AG04449 (cell line): ENCODE measurements at regions not wholly inside any gene's neighbourhood (a gene's known extent, or its start where the extent isn't known, plus 50 kb on each side); places are given as distances from the start of the nearest gene placed in this dataset.

Experiments used
- CTCF ChIA-PET: fragments of 350-600 bp; formaldehyde crosslinking; extraction: SDS; loops from one replicate; lab custom pipeline; 2021; ENCODE audit warnings: antibody characterized with exemption; lab: Yijun Ruan, JAX
- POLR2A ChIA-PET: fragments of 400-600, 350-600 bp; formaldehyde crosslinking; extraction: SDS; loops from one replicate; lab custom pipeline; 2020; ENCODE audit warnings: antibody characterized with exemption, inconsistent platforms; lab: Yijun Ruan, JAX
- DNase-seq: peaks from one replicate; pipeline ENCODE4 v3.0.0-alpha.2; 2010; ENCODE audit warnings: low read depth, low spot score
- H3K4me3 ChIP-seq: 2 replicates; pipeline ENCODE4 v1.5.1; 2011; ENCODE audit warnings: low read depth, mild to moderate bottlenecking, control low read depth, low read length
- TF ChIP-seq, protein P1 (sequence below): IDR thresholded peaks from one replicate; pipeline ENCODE4 v1.5.1; 2011; ENCODE audit warnings: mild to moderate bottlenecking, moderate library complexity, low read length, control low read depth, inconsistent platforms; ENCODE audit not compliant: insufficient read depth; ENCODE audit errors: missing control alignments

DNA sequence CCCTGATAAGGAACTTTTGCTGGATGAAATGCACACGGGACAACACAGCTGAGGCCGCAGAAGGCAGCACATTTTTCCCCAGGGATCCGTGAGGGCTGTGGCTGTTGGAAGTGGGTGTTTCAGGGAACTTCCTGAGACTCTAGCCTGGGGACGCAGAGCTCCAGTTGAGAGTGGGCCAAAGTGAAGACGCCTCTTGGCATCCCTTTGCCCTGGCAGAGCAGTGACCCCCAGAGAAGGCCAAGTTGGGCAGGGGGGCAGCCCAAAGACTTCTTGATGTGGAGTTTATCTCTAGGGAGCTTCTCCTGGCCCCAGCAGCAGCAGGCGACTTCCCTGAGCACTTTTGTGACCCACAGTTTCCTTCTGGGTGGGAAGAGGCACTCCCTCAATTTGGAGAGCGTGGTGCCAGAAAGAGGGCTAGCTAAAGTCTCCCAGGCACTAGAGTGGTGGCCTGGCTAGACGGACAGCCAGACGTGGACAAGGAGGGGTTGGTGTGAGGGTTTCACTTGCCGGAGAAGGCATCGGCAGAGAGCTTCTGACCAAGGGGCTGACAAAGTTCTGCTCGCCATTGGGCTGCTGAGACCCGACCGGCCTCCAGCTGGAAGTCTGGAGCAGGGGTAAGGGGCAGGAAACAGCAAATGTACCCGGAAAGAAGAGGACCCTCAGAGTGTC lies 108.8 kb downstream of the ACKR3 start:
- ChIA-PET CTCF (no interaction called here), POLR2A (no interaction called here)
- no peak for DNase-seq
- H3K4me3 ChIP-seq: no peak overlapping the region
- TF ChIP-seq, protein P1, sequence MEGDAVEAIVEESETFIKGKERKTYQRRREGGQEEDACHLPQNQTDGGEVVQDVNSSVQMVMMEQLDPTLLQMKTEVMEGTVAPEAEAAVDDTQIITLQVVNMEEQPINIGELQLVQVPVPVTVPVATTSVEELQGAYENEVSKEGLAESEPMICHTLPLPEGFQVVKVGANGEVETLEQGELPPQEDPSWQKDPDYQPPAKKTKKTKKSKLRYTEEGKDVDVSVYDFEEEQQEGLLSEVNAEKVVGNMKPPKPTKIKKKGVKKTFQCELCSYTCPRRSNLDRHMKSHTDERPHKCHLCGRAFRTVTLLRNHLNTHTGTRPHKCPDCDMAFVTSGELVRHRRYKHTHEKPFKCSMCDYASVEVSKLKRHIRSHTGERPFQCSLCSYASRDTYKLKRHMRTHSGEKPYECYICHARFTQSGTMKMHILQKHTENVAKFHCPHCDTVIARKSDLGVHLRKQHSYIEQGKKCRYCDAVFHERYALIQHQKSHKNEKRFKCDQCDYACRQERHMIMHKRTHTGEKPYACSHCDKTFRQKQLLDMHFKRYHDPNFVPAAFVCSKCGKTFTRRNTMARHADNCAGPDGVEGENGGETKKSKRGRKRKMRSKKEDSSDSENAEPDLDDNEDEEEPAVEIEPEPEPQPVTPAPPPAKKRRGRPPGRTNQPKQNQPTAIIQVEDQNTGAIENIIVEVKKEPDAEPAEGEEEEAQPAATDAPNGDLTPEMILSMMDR: no peak

DNA sequence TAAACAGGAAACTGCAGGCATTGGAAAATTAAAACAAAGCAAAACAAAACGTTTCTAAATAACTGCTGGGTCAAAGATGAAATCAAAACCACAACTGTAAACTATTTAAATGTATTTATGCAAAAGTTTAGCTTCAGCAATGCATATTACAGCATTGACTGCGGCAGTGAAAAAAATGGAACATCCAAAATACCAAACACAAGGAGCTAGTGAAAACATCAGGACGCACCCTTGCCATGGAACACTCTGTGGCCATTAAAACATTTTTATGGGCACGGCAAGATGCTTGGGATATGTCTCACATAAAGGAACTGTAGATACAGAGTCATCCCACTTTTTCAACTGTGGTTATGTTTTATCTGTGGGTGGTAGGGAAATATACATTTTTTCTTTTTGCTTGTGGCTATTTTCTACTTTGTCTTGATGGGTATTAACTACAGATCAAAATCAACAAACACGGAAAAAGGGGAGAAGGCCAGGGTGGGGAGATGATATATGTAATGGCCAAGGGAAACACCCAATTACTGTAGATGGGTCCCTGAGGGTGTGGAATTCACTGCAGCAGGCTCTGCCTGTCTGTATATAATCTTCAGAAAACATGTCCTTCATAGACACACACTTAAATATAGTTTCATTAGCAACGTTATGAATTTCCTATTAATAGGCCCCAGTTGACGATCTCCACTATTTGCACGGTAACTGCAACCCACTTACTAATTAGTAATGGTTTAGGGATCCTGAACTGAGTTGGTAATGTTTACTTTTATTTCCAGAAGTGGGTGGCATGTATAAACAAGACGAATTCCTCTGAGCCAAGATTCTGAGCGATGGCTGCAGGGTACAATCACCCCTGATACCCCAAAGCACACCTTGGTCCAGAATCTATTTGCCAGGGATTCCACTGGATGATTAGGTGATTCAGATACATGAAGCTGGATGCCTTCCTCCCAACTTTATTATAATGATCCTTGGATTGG lies 110.5 kb downstream of the ACKR3 start:
- peak; percentile 58 for DNase-seq
- POLR2A ChIA-PET: interaction anchor here (1.0 to 1.2 kb wide), 2 partner anchors 38 to 90 kb away, joined by 4 to 6 read pairs; no protein-coding TSS in a partner anchor

DNA sequence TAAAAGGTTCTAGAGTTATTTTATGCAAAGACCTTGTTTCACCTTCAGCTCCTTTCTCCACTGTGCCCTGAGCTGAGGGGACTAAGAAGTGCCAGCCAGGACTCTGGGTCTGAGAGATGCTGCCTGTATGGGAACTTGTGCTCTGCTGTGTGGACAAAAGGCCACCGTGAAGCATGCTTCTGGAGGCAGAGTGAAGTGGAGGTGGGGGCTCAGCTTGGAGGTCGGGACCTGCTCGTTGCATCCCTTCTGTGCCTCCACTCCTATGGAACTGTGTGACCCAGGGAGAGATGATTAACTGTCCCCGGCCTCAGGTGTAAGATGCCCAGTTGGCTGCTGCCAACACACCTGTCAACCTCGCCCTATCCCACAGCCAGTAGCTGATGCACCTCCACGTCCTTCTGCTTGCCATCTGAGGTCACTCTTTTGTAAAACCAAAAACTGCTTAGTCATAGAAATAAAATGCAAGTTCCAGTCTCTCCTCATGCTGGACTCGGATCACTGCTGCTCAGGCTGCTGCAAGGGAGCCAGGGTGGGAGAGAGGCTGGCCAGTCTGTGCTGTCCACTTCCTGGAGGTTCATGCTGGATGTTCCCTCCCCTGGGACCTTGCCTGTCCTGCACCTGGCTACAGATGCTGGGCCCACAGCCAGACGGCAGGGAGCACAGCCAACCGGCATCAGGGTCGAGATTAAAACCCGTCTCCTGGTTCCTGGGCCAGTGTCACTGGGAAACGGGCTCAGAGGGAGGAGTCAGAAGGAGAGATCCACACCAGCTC lies 113.2 kb downstream of the ACKR3 start:
- no peak for DNase-seq
- CTCF ChIA-PET: interaction anchor here (1.5 kb wide), 1 partner anchor 8 kb away, joined by 3 read pairs; no protein-coding TSS in a partner anchor
- TF ChIP-seq, protein P1: no peak
- POLR2A ChIA-PET: no interaction called here
- no peak overlapping the region for H3K4me3 ChIP-seq

More for the DNA sequence above, 110.5 kb downstream of the ACKR3 start:
- no peak overlapping the region for H3K4me3 ChIP-seq
- CTCF ChIA-PET: interaction anchor here (1.0 kb wide), 1 partner anchor 63 kb away, joined by 3 read pairs; no protein-coding TSS in a partner anchor
- TF ChIP-seq, protein P1: no peak

DNA sequence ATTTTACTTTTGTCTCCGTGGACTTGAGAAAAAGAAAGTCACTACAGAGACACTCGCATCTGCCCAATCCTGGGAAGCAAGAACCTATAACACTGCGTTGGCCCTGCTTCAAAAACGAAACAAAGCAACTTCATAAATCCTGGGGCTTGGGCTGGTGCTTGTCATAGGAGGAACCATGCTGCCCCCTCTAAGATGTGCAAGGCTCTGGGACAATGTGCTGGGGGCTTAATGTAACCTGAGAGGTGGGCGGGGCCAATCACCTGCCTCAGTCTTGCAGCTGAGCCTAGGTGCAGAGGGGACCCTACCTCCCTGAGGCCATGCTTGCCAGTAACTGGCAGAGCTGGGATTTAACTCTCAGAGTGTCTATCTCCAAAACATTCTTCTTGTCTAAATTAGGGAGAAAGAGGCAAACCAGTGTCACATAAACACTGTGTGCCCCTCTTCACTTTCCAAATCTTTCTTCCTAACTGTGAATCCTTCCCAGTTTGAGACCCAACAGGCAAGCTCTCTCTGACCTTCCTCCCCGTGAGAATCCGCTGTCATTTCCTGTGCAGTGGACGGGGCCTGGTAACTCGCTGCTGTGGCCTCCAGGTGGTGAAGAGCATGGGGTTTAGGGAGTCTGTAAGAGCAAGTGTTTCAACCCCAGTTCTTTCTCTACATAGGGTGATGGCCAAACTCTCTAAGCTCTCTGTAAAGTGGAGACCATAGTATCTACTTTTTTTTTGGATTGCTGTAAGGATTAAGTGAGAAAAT lies 115.1 kb downstream of the ACKR3 start:
- no peak for DNase-seq
- TF ChIP-seq, protein P1: no peak
- POLR2A ChIA-PET: no interaction called here
- CTCF ChIA-PET: interaction anchor here (1.2 kb wide), 1 partner anchor 10 kb away, joined by 4 read pairs; no protein-coding TSS in a partner anchor
- no peak overlapping the region for H3K4me3 ChIP-seq

DNA sequence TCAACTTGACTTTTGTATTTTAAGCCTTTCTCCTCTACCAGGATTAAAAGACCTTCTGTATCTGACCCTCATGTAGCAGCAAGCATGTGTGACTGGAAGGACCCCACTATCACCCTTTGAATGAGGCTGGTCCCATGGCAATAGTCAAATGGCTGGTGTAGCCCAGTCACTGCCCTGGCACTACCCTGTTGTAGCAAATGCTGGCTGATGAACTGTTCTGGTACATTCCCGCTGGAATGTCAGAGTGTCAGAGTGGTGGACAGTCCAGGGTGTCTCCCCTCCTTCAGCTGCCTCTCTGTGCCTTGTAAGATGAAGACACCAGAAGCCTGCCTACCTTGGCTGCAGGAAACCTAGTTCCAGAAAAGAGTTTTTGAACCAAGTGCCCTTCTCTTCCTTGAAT lies 115.7 kb downstream of the ACKR3 start:
- H3K4me3 ChIP-seq: no peak overlapping the region
- ChIA-PET CTCF (interaction anchor here (1.2 kb wide), 1 partner anchor 9 kb away, joined by 4 read pairs; no protein-coding TSS in a partner anchor), POLR2A (no interaction called here)
- TF ChIP-seq, protein P1: no peak
- DNase-seq: no peak
